ENCODE measurements at regions not wholly inside any gene's neighbourhood (a gene's known extent, or its start where the extent isn't known, plus 50 kb on each side); places are given as distances from the start of the nearest gene placed in this dataset.

- intact Hi-C loops (cut with DNase I), result no loop called here
- no peak for DNase-seq (ENCODE audit: low spot score in 2 of 2)
- no peaks in the 10 kb centered on the region for H3K27me3 ChIP-seq
- H3K27ac ChIP-seq, result no peak overlapping the region
- H3K9me3 ChIP-seq, result no peaks in the 10 kb centered on the region
- no peaks in the 10 kb centered on the region for H3K4me1 ChIP-seq
- H3K36me3 ChIP-seq, result no peaks in the 10 kb centered on the region
- no peak overlapping the region for H3K4me3 ChIP-seq
- TF ChIP-seq CTCF (IDR thresholded peaks at IDR 0.05), result no peak
Observed at GRCh38 chr4:160848489-160848888, 1315.3 kb downstream of the FSTL5 start.

- Histone ChIP-seq H3K27ac (no peak overlapping the region), H3K4me3 (no peak overlapping the region), H3K9me3 (no peaks in the 10 kb centered on the region), H3K36me3 (no peaks in the 10 kb centered on the region), H3K27me3 (no peaks in the 10 kb centered on the region), H3K4me1 (no peaks in the 10 kb centered on the region)
- TF ChIP-seq CTCF (IDR thresholded peaks at IDR 0.05), result no peak
- intact Hi-C loops (cut with DNase I), result no loop called here
- DNase-seq (ENCODE audit: low spot score in 2 of 2), result no peak
Observed at GRCh38 chr4:160848901-160849760, 1314.7 kb downstream of the FSTL5 start.

GRCh38 chr4:160864253-160864652 lies 1299.5 kb downstream of the FSTL5 start:
- no peak for DNase-seq (ENCODE audit: low spot score in 2 of 2)
- H3K4me1 ChIP-seq, result no peaks in the 10 kb centered on the region
- TF ChIP-seq CTCF (IDR thresholded peaks at IDR 0.05), result no peak
- H3K27me3 ChIP-seq, result no peaks in the 10 kb centered on the region
- no peaks in the 10 kb centered on the region for H3K36me3 ChIP-seq
- H3K9me3 ChIP-seq, result no peaks in the 10 kb centered on the region
- no peak overlapping the region for H3K27ac ChIP-seq
- H3K4me3 ChIP-seq, result no peak overlapping the region
- intact Hi-C loops (cut with DNase I), result no loop called here

- H3K27me3 ChIP-seq, result no peaks in the 10 kb centered on the region
- no peak for TF ChIP-seq CTCF (IDR thresholded peaks at IDR 0.05)
- no peak for DNase-seq (ENCODE audit: low spot score in 2 of 2)
- H3K4me3 ChIP-seq, result no peak overlapping the region
- no peaks in the 10 kb centered on the region for H3K9me3 ChIP-seq
- H3K4me1 ChIP-seq, result no peaks in the 10 kb centered on the region
- no peak overlapping the region for H3K27ac ChIP-seq
- no peaks in the 10 kb centered on the region for H3K36me3 ChIP-seq
- intact Hi-C loops (cut with DNase I), result no loop called here
Observed at GRCh38 chr4:160869899-160870298, 1293.9 kb downstream of the FSTL5 start.

GRCh38 chr4:160872491-160872890 lies 1291.3 kb downstream of the FSTL5 start:
- Histone ChIP-seq H3K27ac (no peak overlapping the region), H3K4me1 (no peaks in the 10 kb centered on the region), H3K9me3 (no peaks in the 10 kb centered on the region), H3K36me3 (no peaks in the 10 kb centered on the region), H3K27me3 (no peaks in the 10 kb centered on the region), H3K4me3 (no peak overlapping the region)
- TF ChIP-seq CTCF (IDR thresholded peaks at IDR 0.05), result no peak
- DNase-seq (ENCODE audit: low spot score in 2 of 2), result no peak
- intact Hi-C loops (cut with DNase I), result no loop called here

Data from ascending aorta (tissue), 2 donors.